ENCODE measurements at regions not wholly inside any gene's neighbourhood (a gene's known extent, or its start where the extent isn't known, plus 50 kb on each side); places are given as distances from the start of the nearest gene placed in this dataset.

- no peak for TF ChIP-seq EZH2 (IDR thresholded peaks at IDR 0.05)
- no peak for TF ChIP-seq POLR2AphosphoS5 (IDR thresholded peaks at IDR 0.05; ENCODE audit: borderline replicate concordance, low read depth, low read length)
Observed at GRCh38 chr4:131644619-131645018, 1504.5 kb upstream of the PCDH10 start.

Data from SK-N-MC (cell line).